H1 (cell line): ENCODE measurements at regions not wholly inside any gene's neighbourhood (a gene's known extent, or its start where the extent isn't known, plus 50 kb on each side); places are given as distances from the start of the nearest gene placed in this dataset.

ENCODE experiments used
- CTCF ChIA-PET: fragments of 300-600 bp; sonication (Branson Sonifier 250); formaldehyde crosslinking; loops from one replicate; lab custom pipeline; 2021; ENCODE audit not compliant: partially characterized antibody; lab: Charles Lee
- POLR2A ChIA-PET: fragments of 300-600 bp; sonication (Branson Sonifier 250); formaldehyde crosslinking; loops from one replicate; lab custom pipeline; 2021; ENCODE audit warnings: inconsistent platforms; ENCODE audit not compliant: partially characterized antibody; lab: Charles Lee
- DNase-seq, 2 experiments: peaks; one replicate each; pipeline versions ENCODE4 v3.0.0 to v3.0.0-alpha.2; 2010 to 2022; ENCODE audit warnings: low spot score in 2 of 2, low read depth in 1 of 2, mixed read lengths in 1 of 2
- FAIRE-seq: peaks from 2 replicates; lab custom pipeline; 2011; peaks lifted over from hg19 to GRCh38; lab: Jason Lieb, UNC
- H2AFZ ChIP-seq: 2 replicates; pipeline ENCODE4 v1.8.1; 2012; ENCODE audit warnings: low read length, inconsistent platforms
- H2AK5ac ChIP-seq: 2 replicates; pipeline ENCODE4 v1.6.1; 2013; ENCODE audit warnings: low read depth, low read length
- H2BK120ac ChIP-seq: replicated peaks from 2 replicates; pipeline ENCODE3; 2013; ENCODE audit warnings: low read depth, low read length, inconsistent platforms
- H2BK12ac ChIP-seq: 2 replicates; pipeline ENCODE4 v1.6.1; 2013; ENCODE audit warnings: low read depth, low read length
- H2BK15ac ChIP-seq: 2 replicates; pipeline ENCODE4 v1.6.1; 2013; ENCODE audit warnings: low read length
- H2BK20ac ChIP-seq: 2 replicates; pipeline ENCODE4 v1.6.1; 2013; ENCODE audit warnings: low read length
- H2BK5ac ChIP-seq: 2 replicates; pipeline ENCODE4 v1.6.1; 2013; ENCODE audit warnings: low read depth, low read length
- H3K14ac ChIP-seq: 2 replicates; pipeline ENCODE4 v1.6.1; 2013; ENCODE audit warnings: inconsistent platforms; ENCODE audit not compliant: insufficient read length
- H3K18ac ChIP-seq: 2 replicates; pipeline ENCODE4 v1.6.1; 2013; ENCODE audit warnings: low read length; ENCODE audit errors: extremely low read depth
- H3K23ac ChIP-seq: 2 replicates; pipeline ENCODE4 v1.6.1; 2013; ENCODE audit warnings: inconsistent platforms; ENCODE audit not compliant: insufficient read length
- H3K23me2 ChIP-seq: 2 replicates; pipeline ENCODE4 v1.6.1; 2013; ENCODE audit warnings: low read depth, low read length
- H3K27ac ChIP-seq: 2 replicates; pipeline ENCODE4 v1.6.1; 2011; ENCODE audit warnings: low read depth, low read length, inconsistent platforms
- H3K27me3 ChIP-seq, 4 experiments: replicated peaks in 1 of 4; 1 replicate in 1 of 4; 2 replicates in 3 of 4; pipeline versions ENCODE4 v1.6.1 to v1.8.1; 2011 to 2013; ENCODE audit warnings: low read length in 3 of 4, mild to moderate bottlenecking in 3 of 4, inconsistent platforms in 2 of 4, mixed read lengths in 2 of 4, moderate library complexity in 1 of 4; ENCODE audit not compliant: control insufficient read depth in 3 of 4, insufficient read depth in 3 of 4; ENCODE audit errors: extremely low read depth in 1 of 4
- H3K36me3 ChIP-seq, 4 experiments: 2 replicates each; pipeline versions ENCODE4 v1.6.1 to v1.8.1; 2011 to 2013; ENCODE audit warnings: mild to moderate bottlenecking in 4 of 4, low read length in 3 of 4, moderate library complexity in 2 of 4, control low read depth in 1 of 4, inconsistent platforms in 1 of 4; ENCODE audit not compliant: insufficient read depth in 4 of 4, control insufficient read depth in 2 of 4
- H3K4ac ChIP-seq: replicated peaks from 2 replicates; pipeline ENCODE3; 2013; ENCODE audit warnings: low read length, low read depth, mixed read lengths, inconsistent platforms; ENCODE audit not compliant: insufficient read length
- H3K4me1 ChIP-seq, 4 experiments: replicated peaks in 1 of 4; 1 replicate in 1 of 4; 2 replicates in 3 of 4; pipeline versions ENCODE4 v1.6.1 to v1.8.1; 2011 to 2013; ENCODE audit warnings: low read length in 3 of 4, inconsistent platforms in 2 of 4, mixed read lengths in 1 of 4; ENCODE audit not compliant: insufficient read depth in 4 of 4, control insufficient read depth in 3 of 4
- H3K4me2 ChIP-seq, 2 experiments: 2 replicates each; pipeline versions ENCODE4 v1.6.1 to v1.8.1; 2011 to 2013; ENCODE audit warnings: low read depth in 2 of 2, low read length in 2 of 2, control low read depth in 1 of 2, inconsistent platforms in 1 of 2, mild to moderate bottlenecking in 1 of 2; ENCODE audit not compliant: insufficient read depth in 1 of 2
- H3K4me3 ChIP-seq, 4 experiments: fragments of 200-600, 300-600 bp in 1 of 4; sonication (generic), shearing (Covaris generic), sonication (Bioruptor Twin) in 1 of 4; 2 replicates each; pipeline versions ENCODE4 v1.5.1 to v1.8.1; 2011 to 2016; ENCODE audit warnings: low read length in 4 of 4, low read depth in 3 of 4, control low read depth in 2 of 4, inconsistent platforms in 2 of 4, mild to moderate bottlenecking in 2 of 4, mixed read lengths in 1 of 4, moderate library complexity in 1 of 4; ENCODE audit not compliant: insufficient read depth in 2 of 4; ENCODE audit errors: extremely low read depth in 1 of 4
- H3K56ac ChIP-seq: replicated peaks from 2 replicates; pipeline ENCODE3; 2013; ENCODE audit warnings: low read depth, mild to moderate bottlenecking, mixed read lengths, low read length, inconsistent platforms; ENCODE audit not compliant: insufficient read length
- H3K79me1 ChIP-seq: 2 replicates; pipeline ENCODE4 v1.6.1; 2013; ENCODE audit warnings: low read depth, low read length, control low read depth
- H3K79me2 ChIP-seq, 2 experiments: 2 replicates each; pipeline versions ENCODE4 v1.6.1 to v1.8.1; 2012 to 2013; ENCODE audit warnings: low read length in 2 of 2, mild to moderate bottlenecking in 2 of 2, inconsistent platforms in 1 of 2; ENCODE audit not compliant: insufficient read depth in 2 of 2, control insufficient read depth in 1 of 2
- H3K9ac ChIP-seq, 4 experiments: replicated peaks in 1 of 4; 1 replicate in 1 of 4; 2 replicates in 3 of 4; pipeline versions ENCODE4 v1.6.1 to v1.8.1; 2011 to 2013; ENCODE audit warnings: low read depth in 3 of 4, low read length in 3 of 4, control low read depth in 2 of 4, mild to moderate bottlenecking in 2 of 4, moderate library complexity in 2 of 4, inconsistent platforms in 1 of 4; ENCODE audit errors: extremely low read depth in 1 of 4
- H3K9me3 ChIP-seq, 2 experiments: 2 replicates each; pipeline versions ENCODE4 v1.6.1 to v1.8.1; 2012 to 2013; ENCODE audit warnings: mild to moderate bottlenecking in 2 of 2, moderate library complexity in 2 of 2, control low read depth in 1 of 2, inconsistent platforms in 1 of 2, low read depth in 1 of 2, low read length in 1 of 2, mixed read lengths in 1 of 2; ENCODE audit not compliant: insufficient read depth in 2 of 2
- H4K20me1 ChIP-seq, 2 experiments: replicated peaks in 1 of 2; 2 replicates each; pipeline versions ENCODE3 to v1.8.1; 2011 to 2013; ENCODE audit warnings: inconsistent platforms in 2 of 2, low read length in 2 of 2, mild to moderate bottlenecking in 1 of 2; ENCODE audit not compliant: insufficient read depth in 2 of 2, control insufficient read depth in 1 of 2
- H4K5ac ChIP-seq: 2 replicates; pipeline ENCODE4 v1.6.1; 2013; ENCODE audit warnings: low read length, low read depth, mixed read lengths, inconsistent platforms; ENCODE audit not compliant: insufficient read length
- H4K8ac ChIP-seq: 2 replicates; pipeline ENCODE4 v1.8.0; 2013; ENCODE audit warnings: mild to moderate bottlenecking, moderate library complexity, low read length, inconsistent platforms; ENCODE audit not compliant: insufficient read depth; ENCODE audit errors: extremely low read depth
- H4K91ac ChIP-seq: replicated peaks from 2 replicates; pipeline ENCODE3; 2013; ENCODE audit warnings: low read length, mixed read lengths, inconsistent platforms; ENCODE audit not compliant: insufficient read length
- CEBPB ChIP-seq: IDR thresholded peaks from 2 replicates; pipeline ENCODE4 v1.6.1; 2012; ENCODE audit warnings: low read depth, low read length

DNA sequence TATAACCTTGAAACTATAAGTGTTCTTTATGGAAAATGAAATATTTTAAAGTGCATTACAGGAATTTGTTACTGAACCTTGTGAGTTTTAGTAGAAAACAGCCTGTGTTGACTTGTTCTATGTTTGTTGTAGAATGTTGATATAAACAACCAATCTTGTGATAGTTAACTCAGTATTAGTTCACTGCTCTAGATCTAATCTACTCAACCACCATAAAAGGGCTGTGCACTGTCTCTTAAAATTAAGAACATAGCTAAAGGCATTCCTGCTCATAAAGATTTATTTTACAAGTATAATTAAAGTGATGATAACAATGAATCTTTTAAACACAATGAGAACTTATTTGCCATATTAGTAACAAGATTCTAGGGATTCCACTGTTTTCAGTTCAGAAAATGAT lies 110.5 kb upstream of the KLF7 start:
- no peak overlapping the region for H3K4me3 ChIP-seq
- no peak for TF ChIP-seq CEBPB
- TF ChIP-seq, all 59 proteins: peak for 0
- Histone ChIP-seq H2BK120ac (no peak overlapping the region), H3K14ac (no peak overlapping the region), H3K18ac (no peak overlapping the region), H2BK15ac (no peak overlapping the region), H3K9ac (no peak overlapping the region), H3K56ac (no peak overlapping the region), H2BK5ac (no peak overlapping the region), H4K8ac (no peak overlapping the region), H4K20me1 (no peaks in the 10 kb centered on the region), H3K4me1 (no peaks in the 10 kb centered on the region), H3K79me1 (no peaks in the 10 kb centered on the region), H2BK12ac (no peak overlapping the region), H4K5ac (no peak overlapping the region), H2AFZ (no peak overlapping the region), H3K4ac (no peak overlapping the region), H3K4me2 (no peak overlapping the region), H2AK5ac (no peak overlapping the region), H4K91ac (no peak overlapping the region), H3K79me2 (no peaks in the 10 kb centered on the region), H3K27me3 (no peaks in the 10 kb centered on the region), H3K36me3 (no peaks in the 10 kb centered on the region), H3K23ac (no peak overlapping the region), H3K23me2 (no peaks in the 10 kb centered on the region), H3K9me3 (0 out of 4 replicates have a peak, but pooled peaks cover 2 to 4% of the 10 kb centered on the region in 2 experiments), H3K27ac (no peak overlapping the region), H2BK20ac (no peak overlapping the region)
- FAIRE-seq (no peak), DNase-seq (no peak)
- ChIA-PET CTCF (interaction anchor here (0.7 to 1.2 kb wide), 4 partner anchors 44 to 196 kb away, joined by 3 read pairs; no protein-coding TSS in a partner anchor), POLR2A (no interaction called here)
